DMS114 treated with DMSO at 0.1 percent for 48 hours (cell line): ENCODE measurements at regions not wholly inside any gene's neighbourhood (a gene's known extent, or its start where the extent isn't known, plus 50 kb on each side); places are given as distances from the start of the nearest gene placed in this dataset.
"Not testable (repeated sequence)": the region's sequence is repeated elsewhere in the genome, so short reads cannot be mapped to it uniquely, and the experiment has no call there.

Experiments
- DNase-seq: peaks from one replicate; lab custom pipeline; 2025; ENCODE audit not compliant: unreplicated experiment; lab: John Stamatoyannopoulos, UW

DNA sequence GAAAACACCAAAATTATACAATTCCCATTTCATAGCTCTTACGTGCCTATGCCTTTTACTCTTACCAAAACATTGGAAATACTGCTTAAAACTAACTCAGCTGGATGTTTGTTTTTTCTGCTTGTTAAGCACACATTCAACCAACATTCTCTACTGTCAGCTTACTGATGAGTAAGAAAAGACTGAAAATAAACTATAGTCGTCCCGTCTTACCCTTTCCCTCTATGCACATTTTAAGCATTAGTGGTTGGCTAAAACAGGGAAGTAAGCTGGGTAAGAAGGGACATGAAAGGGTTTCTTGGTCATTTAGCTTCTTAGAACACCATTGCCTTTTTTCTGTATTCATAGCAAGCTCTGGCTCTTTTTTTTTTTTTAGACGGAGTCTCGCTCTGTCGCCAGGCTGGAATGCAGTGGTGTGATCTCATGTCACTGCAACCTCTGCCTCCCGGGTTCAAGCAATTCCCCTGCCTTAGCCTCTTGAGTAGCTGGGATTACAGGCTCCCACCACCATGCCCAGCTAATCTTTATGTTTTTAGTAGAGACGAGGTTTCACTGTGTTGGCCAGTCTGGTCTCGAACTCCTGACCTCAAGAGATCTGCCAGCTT is 232.1 kb upstream of the PCSK5 start:
- no peak for DNase-seq

DNA sequence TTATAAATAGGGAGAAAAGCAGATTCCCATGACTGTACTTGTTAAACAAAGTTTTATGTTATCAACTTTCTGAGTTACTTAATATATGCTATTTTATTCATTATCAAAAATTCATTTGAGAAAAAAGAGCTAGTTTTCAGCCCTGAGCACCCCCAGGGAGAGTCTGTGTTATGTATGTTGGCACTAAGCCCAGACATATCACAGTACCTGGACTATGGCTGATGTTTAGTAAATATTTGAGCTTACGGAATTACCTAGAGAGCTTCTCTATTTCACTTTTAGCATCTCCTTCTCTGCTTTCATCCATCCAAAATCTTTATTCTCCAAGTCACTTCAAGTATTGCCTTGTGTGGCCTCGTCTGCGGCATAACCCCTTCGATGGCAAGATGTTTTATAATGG is 225.9 kb upstream of the PCSK5 start:
- no peak for DNase-seq

DNA sequence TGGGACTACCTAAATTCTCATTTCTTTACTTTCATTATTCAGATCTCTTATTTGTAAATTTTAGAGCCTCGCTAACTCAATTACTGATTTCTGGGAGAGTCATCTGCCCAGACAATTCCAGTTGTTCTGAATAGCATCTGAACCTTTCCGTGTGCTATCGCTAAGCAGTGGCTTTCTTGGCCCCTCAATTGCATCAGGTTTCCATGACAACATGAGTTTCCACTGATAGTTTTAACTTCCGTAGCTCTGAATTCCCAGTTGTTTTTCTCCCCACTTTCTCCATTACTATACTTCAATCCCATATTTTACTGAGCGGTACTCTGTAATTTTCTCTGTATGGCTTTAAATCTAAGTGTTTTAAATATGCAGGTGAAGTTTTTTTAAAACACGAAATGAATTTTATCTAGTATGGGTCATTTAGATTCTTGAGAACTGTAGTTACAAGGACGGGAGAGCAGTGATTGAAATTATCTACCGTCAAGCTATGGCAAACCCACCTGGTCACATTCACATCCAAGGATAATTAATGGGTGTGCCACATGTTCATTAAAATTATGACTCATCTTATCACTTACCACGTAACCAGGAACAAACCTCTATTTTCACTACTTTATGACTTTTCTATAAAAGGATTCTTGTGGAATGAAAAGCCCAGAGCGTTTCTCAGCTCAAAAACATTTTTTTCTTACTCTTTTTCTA is 223.5 kb upstream of the PCSK5 start:
- no peak for DNase-seq

DNA sequence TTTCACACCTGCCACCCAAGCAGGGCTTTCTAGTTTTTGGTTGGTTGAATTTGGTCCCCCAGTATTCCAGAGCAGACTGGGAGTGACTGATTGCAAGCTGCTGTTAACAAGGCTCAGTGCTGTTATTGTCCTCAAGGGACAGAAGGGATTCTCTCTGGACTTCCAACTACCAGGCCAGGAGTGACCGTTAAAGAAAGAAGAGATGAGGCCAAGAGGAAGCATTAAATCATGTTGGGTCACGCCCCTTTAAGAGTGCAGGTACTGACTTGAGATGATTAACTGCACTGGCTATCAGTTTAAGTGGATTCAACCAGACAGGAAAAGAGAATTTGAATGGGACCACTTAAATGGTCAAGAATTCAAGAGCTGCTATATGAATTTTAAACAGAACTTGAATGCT is 220.8 kb upstream of the PCSK5 start:
- DNase-seq: no peak

DNA sequence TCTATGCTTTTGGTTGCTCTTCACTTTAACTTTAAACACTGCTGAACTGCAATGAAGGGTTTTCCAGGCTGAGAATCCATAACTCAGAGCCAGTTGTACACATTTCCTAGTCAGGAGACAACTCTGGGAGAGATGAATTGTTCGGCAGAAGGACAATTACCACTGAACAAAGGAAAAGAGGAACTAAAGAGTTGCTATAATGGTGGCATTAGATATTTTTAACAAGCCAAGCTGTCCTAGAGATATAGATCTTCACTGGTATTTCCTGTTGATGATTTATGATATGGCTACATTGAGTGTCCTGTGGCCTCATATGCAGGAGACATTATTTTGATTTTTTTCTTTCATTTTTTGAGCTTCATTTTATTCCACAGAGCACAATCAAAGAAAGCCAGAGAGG is 219.1 kb upstream of the PCSK5 start:
- no peak for DNase-seq

DNA sequence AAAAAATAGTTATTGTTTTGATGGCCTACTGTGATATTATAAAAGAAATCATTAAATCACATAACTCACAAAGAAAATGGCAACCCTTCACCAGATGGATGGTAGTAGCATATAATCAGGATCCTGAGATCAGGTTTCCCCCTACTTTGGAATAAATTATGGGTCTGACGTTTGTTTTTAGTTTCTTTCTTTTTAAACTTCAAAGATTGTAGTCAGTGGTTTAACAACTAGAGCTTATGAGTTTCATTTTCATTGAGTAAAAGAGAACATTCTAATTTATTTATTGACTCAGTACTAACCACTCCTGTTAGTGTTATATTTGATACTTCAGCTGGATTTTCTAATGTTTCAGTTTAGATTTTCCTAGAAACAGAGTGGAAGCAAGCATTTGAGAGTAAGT is 218.0 kb upstream of the PCSK5 start:
- DNase-seq: no peak

DNA sequence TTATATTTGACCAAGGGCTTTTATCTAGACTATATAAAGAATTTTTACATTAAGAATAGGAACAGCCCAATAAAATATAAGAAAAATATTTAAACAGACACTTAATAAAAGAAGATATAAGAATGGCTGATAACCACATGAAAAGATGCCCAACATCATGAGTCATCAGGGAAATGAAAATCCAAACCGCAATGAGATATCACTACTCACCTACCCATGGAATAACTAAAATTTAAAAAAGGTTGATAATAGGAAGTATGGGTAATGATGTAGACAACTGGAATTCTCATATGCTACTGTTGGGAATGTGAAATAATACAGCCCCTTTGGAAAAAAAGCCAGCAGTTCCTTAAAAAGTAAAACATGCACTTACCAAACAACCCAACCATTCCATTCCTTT is 206.9 kb upstream of the PCSK5 start:
- DNase-seq: no peak

DNA sequence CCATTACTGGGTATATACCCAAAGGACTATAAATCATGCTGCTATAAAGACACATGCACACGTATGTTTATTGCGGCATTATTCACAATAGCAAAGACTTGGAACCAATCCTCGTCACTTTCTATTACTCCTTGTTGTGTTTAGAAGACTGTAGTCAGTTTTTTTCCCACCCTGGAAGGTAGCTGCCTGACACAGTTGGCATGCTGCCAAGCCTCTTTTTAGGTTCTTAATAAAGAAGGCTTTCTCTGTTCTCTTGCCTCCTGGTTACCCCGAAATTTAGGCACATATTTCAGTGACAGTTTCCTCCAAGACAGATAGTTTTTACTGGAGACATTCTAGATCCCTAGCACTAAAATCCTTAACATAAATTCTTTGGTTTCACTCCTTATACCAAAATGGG is 205.4 kb upstream of the PCSK5 start:
- DNase-seq: no peak

DNA sequence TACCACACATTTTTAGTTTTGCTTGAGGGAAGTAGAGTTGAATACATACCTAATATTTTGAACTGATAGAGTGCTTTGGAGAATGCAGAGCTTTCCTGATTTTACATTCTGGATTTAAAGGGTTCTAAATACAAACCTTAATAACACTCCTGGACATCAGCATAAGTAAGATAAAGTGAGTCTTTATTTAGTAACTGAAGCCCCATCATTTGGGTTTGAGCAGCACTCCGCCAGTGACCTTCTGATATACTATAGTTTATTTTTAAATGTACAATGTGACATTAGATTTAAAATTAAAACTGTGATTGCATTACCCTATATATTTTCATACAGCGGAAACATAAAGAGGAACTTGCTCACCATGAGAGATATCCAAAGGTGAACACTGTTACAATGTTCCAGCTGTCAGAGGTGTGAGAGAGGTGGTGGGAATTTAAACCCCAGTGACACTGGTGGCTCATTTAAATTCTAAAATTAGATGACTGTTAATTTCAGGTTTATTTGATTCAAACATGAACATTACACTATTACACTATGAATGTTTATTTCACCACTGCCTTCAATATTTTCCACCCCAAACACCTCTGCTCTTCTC is 203.0 kb upstream of the PCSK5 start:
- no peak for DNase-seq

DNA sequence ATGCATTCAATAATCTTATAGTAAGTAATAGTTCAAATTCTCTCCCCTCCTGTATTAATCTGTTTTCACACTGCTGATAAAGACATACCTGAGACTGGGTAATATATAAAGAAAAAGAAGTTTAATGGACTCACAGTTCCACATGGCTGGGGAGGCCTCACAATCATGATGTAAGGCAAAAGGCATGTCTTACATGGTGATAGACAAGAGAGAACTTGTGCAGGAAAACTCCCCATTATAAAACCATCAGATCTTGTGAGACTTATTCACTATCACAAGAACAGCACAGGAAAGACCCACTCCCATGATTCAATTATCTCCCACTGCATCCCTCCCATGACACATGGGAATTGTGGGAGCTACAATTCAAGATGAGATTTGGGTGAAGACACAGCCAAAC is 199.9 kb upstream of the PCSK5 start:
- DNase-seq: not testable (repeated sequence)

DNA sequence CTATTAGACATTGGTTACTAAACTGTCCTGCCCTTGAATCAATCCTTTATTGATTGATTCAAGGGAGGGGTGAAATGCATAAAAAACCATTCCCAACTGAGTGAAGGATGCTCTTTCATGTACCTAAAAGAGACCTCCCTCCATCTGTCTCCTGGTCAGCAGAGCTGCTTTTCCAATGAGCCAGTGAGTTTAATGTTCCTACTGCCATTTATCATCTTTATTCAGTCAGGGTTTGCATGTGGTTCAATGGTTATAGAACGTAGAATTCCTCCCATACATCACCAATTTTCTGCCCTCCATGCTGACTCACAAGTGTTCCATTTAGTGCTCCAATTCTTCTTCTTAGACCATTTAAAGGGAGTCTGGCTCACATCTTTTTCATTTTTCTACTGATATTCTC is 199.1 kb upstream of the PCSK5 start:
- no peak for DNase-seq

DNA sequence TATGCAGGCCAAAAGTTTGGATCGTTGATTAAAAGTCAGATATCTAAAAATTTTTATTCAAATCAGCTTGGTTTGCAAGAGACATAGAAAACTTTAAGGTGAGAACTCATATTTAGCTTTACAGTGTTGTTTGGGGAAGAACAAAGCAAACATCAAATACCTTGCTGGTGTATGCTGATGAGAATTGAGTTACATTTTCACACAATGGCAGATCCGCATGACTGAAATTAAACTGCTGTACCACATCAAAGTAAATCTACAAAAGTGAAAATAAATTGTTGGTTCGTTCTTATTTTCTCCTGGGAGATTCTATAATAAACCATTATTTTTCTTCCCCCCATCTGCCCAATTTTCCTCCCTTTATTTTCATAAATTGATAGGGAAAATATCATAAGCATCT is 198.2 kb upstream of the PCSK5 start:
- no peak for DNase-seq

DNA sequence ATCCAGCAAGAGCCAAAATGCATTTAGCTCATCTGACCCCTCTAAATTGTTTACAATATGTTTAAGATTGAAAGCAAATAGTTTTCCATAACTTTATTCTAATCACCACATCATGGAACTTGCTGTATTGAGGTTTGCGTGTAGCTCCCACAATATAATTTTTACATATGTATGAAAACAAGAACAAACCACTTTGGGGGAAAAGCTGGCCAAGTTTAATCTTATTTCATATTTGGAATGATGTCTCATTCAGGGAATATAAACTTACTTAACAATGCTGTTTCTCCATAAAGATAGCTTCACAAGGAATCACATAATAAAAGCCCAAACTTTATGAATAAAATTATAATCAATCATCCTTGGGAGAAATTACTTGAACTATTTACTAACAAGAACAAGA is 194.6 kb upstream of the PCSK5 start:
- DNase-seq: no peak

DNA sequence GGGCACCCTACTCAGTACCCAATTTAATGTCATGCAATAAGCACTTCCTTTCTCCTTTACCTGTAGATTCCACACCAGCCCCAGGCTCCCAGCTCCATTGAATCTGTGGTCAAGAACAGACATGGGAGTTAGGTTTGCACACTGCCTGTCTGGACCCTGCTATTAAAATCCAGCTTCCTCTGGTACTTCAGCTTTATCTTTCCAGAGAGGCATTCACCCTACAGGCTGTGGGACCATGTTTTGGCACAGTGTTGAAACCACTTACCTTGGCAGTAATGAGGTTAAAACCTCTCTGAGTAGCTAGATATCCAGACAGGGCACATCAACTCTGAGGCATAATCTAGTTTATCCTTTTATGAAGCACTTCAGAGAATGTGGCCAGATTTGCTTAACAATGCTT is 191.5 kb upstream of the PCSK5 start:
- DNase-seq: no peak

DNA sequence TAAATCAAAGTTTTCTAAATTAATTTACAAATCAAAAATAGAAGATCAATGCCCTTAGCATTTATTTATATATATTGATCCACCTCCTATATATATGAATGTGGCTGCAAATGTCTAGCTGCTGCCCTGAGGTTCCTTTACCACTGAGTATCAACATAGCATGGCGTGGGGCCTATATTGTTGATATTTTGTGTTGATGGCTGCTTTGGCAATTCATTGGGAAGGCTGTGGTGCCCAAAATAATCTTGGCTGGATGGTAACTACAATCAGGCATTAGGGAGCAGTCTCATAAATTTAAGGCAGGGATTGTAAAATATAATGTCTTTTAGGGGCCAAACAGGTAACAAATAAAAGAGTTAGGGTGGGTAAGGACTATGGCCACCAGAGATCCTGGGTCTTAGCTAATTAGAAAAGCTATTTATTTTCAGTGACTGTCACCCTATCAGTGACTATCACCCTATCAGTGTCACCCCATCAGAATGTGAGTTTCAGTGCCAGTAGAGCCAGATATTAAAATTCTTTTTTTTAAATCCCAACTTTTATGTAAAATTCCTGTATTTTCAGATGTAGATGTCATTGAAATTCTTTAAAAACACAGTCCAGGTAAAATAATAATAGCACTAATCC is 190.7 kb upstream of the PCSK5 start:
- DNase-seq: no peak

DNA sequence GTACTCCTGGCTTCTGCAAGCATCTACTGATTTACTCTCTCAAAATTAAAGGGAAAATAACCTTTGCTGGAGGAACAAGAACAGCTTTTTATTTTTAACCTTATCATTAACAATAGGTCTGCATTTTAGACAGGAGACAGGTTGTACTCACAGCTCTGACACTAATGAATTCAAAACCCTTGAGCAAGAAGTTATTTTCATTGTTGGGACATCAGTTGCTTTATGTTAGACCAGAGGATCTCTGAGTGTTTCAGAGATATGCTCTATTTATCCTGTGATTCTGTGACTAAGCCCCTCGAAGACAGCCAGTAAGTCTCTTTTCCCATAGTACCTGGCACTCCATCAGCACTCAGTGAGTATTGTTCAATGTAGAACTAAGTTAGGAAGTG is 190.2 kb upstream of the PCSK5 start:
- no peak for DNase-seq

DNA sequence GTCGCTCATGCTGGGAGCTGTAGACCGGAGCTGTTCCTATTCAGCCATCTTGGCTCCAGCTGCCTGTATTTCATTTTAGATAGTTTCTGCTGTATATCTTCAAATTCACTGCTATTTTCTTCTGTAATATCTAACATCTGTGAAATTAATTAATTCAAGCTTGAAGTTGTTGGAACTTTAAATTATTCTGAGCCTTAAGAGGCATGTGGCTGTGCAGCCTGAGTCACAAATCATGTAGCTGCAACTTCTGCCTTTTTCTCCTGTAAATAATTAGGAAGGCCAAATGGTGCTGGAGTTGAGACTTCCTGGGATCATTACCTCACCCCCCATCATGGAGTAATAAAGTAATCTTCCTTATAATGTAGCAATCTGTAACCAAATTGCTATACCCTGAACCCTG is 183.3 kb upstream of the PCSK5 start:
- no peak for DNase-seq

DNA sequence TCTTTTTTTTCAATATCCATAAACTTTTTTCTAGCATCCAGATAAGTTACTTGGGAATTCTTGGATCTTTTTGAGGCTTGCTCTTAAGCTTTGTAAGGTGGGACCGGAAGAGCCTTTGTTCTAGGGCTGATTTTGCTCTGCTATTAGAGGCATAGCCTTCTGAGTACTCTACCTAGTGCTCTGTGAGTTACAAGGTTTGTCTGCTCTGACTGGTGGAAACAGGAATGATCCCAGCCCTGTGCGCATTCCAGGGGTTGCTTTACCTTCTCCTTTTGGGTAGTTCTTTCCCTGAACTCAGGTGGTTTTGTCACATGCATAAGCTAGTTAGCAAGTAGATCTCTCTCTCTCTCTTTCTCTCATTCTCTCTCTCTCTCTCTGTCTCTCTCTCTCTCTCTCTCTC is 180.8 kb upstream of the PCSK5 start:
- DNase-seq: no peak

DNA sequence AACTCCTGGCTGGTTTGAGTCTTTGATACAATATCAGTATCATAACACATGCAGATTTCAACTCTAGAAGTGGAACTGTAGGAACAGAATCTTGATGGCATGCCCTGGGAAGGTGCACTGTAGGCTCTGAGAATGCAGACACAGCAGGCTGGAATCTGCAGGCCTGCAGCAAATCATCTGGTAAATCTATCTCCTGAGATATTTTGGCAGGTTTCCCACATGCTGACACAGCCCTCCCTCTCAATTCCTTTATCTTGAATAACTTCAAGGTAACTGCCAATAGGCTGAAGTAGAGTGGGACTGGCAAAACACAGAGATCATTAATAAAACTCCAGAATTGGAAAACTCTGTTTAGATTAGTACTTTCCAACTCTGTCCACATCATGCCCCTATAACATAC is 177.8 kb upstream of the PCSK5 start:
- no peak for DNase-seq

DNA sequence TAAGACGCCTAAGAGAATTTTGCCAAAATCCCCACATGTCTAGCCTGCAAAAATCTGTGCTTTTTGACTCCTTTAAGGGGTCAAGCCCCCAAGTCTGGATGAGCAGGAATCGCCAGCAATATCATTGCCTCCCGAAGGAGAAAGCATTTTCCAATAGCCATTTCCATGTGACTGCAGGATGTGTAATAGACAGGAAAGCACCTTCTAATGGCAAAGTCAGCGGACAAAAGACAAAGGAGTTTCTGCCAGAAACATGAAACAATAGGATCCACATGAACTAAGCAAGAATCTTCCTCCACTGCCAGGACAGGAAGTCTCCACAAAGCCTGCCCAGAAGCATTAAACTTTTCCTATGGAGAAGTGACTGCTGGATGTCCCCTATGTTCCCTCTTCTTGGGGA is 177.1 kb upstream of the PCSK5 start:
- DNase-seq: no peak

DNA sequence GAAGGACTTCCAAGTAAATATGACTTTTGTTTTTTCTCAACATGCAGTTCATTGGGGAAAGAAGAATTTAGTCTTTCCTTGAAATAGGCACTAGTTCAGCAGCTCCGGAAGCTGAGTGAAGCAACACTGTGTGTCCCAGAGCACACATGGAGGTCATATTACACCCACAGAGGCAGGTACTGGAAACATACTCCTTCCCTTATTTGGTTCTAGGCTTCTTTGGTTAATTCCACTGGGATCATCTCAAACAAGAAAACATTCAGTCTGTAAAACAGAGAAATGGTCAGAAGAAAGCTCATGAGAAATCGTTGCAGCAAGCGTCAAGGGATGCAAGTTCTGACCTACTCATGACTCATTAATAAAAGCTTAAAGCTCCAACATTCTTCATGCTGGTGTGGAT is 175.1 kb upstream of the PCSK5 start:
- no peak for DNase-seq

DNA sequence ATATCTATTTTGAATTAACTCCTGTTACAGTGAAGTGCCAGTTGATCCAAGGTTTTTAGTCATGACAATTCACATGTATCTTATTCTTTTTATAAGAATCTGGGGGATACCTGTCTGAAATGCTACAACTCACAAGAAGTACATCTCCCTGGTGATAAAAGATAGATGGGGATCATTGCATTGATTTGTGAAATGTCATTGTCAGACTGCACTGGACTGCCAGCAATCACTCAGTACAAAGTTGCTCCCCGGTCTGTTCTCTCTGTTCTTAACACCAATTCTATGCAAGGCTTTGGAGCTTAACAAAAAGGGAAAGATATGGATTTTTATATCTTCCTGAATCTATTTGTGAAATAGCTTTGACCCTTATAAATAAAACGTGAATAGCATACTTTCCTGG is 171.8 kb upstream of the PCSK5 start:
- DNase-seq: no peak
